Naive thymus-derived CD8-positive, alpha-beta T cell (primary cell): ENCODE measurements at regions not wholly inside any gene's neighbourhood (a gene's known extent, or its start where the extent isn't known, plus 50 kb on each side); places are given as distances from the start of the nearest gene placed in this dataset.
"Not testable (repeated sequence)": the region's sequence is repeated elsewhere in the genome, so short reads cannot be mapped to it uniquely, and the experiment has no call there.

Experiments used
- ATAC-seq, 2 donors: fragments of 150-1000 bp; cut with Tn5 transposase in 1 of 2; sonication (Bioruptor Pico), chemical (Tn5 transposase) in 1 of 2; 1 replicate in 1 of 2; 2 replicates in 1 of 2; pipeline ENCODE4 v1.10.0; 2021; ENCODE audit warnings: mild to moderate bottlenecking in 2 of 2, moderate library complexity in 2 of 2
- POLR2A ChIA-PET: fragments of 350-600 bp; sonication (Branson Sonifier 250); formaldehyde crosslinking; loops from one replicate; lab custom pipeline; 2021; ENCODE audit warnings: antibody characterized with exemption; lab: Charles Lee
- DNase-seq, 10 donors: peaks; one replicate each; pipeline versions ENCODE4 v3.0.0 to v3.0.0-alpha.2; 2020 to 2022
- H3K27ac Mint-ChIP-seq, 10 donors: one replicate each; pipeline ENCODE4 v1.8.0; 2020 to 2022; ENCODE audit warnings: mild to moderate bottlenecking in 10 of 10, mixed read lengths in 10 of 10, moderate library complexity in 4 of 10, inconsistent platforms in 1 of 10
- H3K27me3 Mint-ChIP-seq, 5 donors: one replicate each; pipeline ENCODE4 v1.8.0; 2021 to 2022; ENCODE audit warnings: mixed read lengths in 5 of 5
- H3K36me3 Mint-ChIP-seq, 3 donors: one replicate each; pipeline ENCODE4 v1.8.0; 2020 to 2022; ENCODE audit warnings: mixed read lengths in 3 of 3, mild to moderate bottlenecking in 2 of 3, inconsistent platforms in 1 of 3
- H3K4me1 Mint-ChIP-seq, 4 donors: one replicate each; pipeline ENCODE4 v1.8.0; 2021 to 2022; ENCODE audit warnings: mixed read lengths in 4 of 4
- H3K4me3 Mint-ChIP-seq, 10 donors: one replicate each; pipeline ENCODE4 v1.8.0; 2020 to 2022; ENCODE audit warnings: mild to moderate bottlenecking in 10 of 10, mixed read lengths in 10 of 10, moderate library complexity in 6 of 10, inconsistent platforms in 1 of 10
- H3K9me3 Mint-ChIP-seq, 9 donors: one replicate each; pipeline ENCODE4 v1.8.0; 2020 to 2022; ENCODE audit warnings: mixed read lengths in 9 of 9, mild to moderate bottlenecking in 3 of 9, inconsistent platforms in 1 of 9, moderate library complexity in 1 of 9

- Mint-ChIP-seq H3K4me1 (no peaks in the 10 kb centered on the region), H3K27me3 (peaks cover 0 to 13% (median 1%) of the 10 kb centered on the region in 5 donors), H3K27ac (no peak overlapping the region), H3K36me3 (no peaks in the 10 kb centered on the region), H3K9me3 (no peaks in the 10 kb centered on the region), H3K4me3 (no peak overlapping the region)
- ATAC-seq (no peak), DNase-seq (no peak)
- POLR2A ChIA-PET: no interaction called here
Observed at GRCh38 chr2:59250307-59250677, 1009.2 kb upstream of the FANCL start.

- H3K27me3 Mint-ChIP-seq: peaks cover 0 to 15% (median 0%) of the 10 kb centered on the region in 5 donors
- DNase-seq: no peak
- no peaks in the 10 kb centered on the region for H3K4me1 Mint-ChIP-seq
- H3K4me3 Mint-ChIP-seq: no peak overlapping the region
- no peaks in the 10 kb centered on the region for H3K36me3 Mint-ChIP-seq
- H3K9me3 Mint-ChIP-seq: no peaks in the 10 kb centered on the region
- no peak overlapping the region for H3K27ac Mint-ChIP-seq
- POLR2A ChIA-PET: no interaction called here
- ATAC-seq: no peak
Observed at GRCh38 chr2:59249441-59250306, 1008.5 kb upstream of the FANCL start.

- ATAC-seq (no peak), DNase-seq (no peak)
- Mint-ChIP-seq H3K9me3 (no peaks in the 10 kb centered on the region), H3K36me3 (no peaks in the 10 kb centered on the region), H3K4me1 (no peaks in the 10 kb centered on the region), H3K4me3 (no peak overlapping the region), H3K27ac (no peak overlapping the region), H3K27me3 (peaks cover 0 to 5% (median 0%) of the 10 kb centered on the region in 5 donors)
- POLR2A ChIA-PET: no interaction called here
Observed at GRCh38 chr2:59239146-59239545, 998.0 kb upstream of the FANCL start.

GRCh38 chr2:59237311-59237710 lies 996.2 kb upstream of the FANCL start:
- POLR2A ChIA-PET: no interaction called here
- ATAC-seq (no peak), DNase-seq (no peak)
- Mint-ChIP-seq H3K4me3 (no peak overlapping the region), H3K36me3 (no peaks in the 10 kb centered on the region), H3K27ac (no peak overlapping the region), H3K9me3 (no peaks in the 10 kb centered on the region), H3K4me1 (peaks cover 0 to 2% (median 0%) of the 10 kb centered on the region in 4 donors), H3K27me3 (peaks cover 0 to 5% (median 0%) of the 10 kb centered on the region in 5 donors)

- H3K9me3 Mint-ChIP-seq: no peaks in the 10 kb centered on the region
- H3K4me3 Mint-ChIP-seq: no peak overlapping the region
- ATAC-seq: no peak
Observed at GRCh38 chr2:59236723-59237122, 995.6 kb upstream of the FANCL start.

GRCh38 chr2:59233920-59234319 lies 992.8 kb upstream of the FANCL start:
- no peaks in the 10 kb centered on the region for H3K27me3 Mint-ChIP-seq
- no peaks in the 10 kb centered on the region for H3K9me3 Mint-ChIP-seq
- POLR2A ChIA-PET: no interaction called here

More at GRCh38 chr2:59236723-59237122, 995.6 kb upstream of the FANCL start:
- POLR2A ChIA-PET: no interaction called here
- Mint-ChIP-seq H3K36me3 (no peaks in the 10 kb centered on the region), H3K4me1 (peaks cover 0 to 2% (median 0%) of the 10 kb centered on the region in 4 donors), H3K27me3 (peaks cover 0 to 5% (median 0%) of the 10 kb centered on the region in 5 donors), H3K27ac (no peak overlapping the region)
- no peak for DNase-seq

GRCh38 chr2:59233448-59233847 lies 992.3 kb upstream of the FANCL start:
- H3K27ac Mint-ChIP-seq: no peak overlapping the region
- DNase-seq (no peak), ATAC-seq (no peak)
- no peaks in the 10 kb centered on the region for H3K27me3 Mint-ChIP-seq
- H3K4me1 Mint-ChIP-seq: peaks cover 0 to 2% (median 0%) of the 10 kb centered on the region in 4 donors
- POLR2A ChIA-PET: no interaction called here
- H3K9me3 Mint-ChIP-seq: no peaks in the 10 kb centered on the region
- H3K36me3 Mint-ChIP-seq: no peaks in the 10 kb centered on the region
- no peak overlapping the region for H3K4me3 Mint-ChIP-seq

More at GRCh38 chr2:59233920-59234319, 992.8 kb upstream of the FANCL start:
- no peaks in the 10 kb centered on the region for H3K36me3 Mint-ChIP-seq
- H3K4me3 Mint-ChIP-seq: no peak overlapping the region
- no peak for ATAC-seq
- DNase-seq: no peak
- no peak overlapping the region for H3K27ac Mint-ChIP-seq
- H3K4me1 Mint-ChIP-seq: peaks cover 0 to 2% (median 0%) of the 10 kb centered on the region in 4 donors

GRCh38 chr2:59232394-59233165 lies 991.5 kb upstream of the FANCL start:
- DNase-seq (no peak), ATAC-seq (no peak)
- Mint-ChIP-seq H3K4me1 (peaks cover 0 to 2% (median 0%) of the 10 kb centered on the region in 4 donors), H3K36me3 (no peaks in the 10 kb centered on the region), H3K4me3 (no peak overlapping the region), H3K27me3 (no peaks in the 10 kb centered on the region), H3K27ac (no peak overlapping the region), H3K9me3 (no peaks in the 10 kb centered on the region)
- POLR2A ChIA-PET: no interaction called here

- H3K27me3 Mint-ChIP-seq: peaks cover 0 to 12% (median 0%) of the 10 kb centered on the region in 5 donors
- H3K9me3 Mint-ChIP-seq: peaks cover 0 to 12% (median 0%) of the 10 kb centered on the region in 9 donors
- ATAC-seq, POLR2A ChIA-PET, H3K4me1 Mint-ChIP-seq, H3K36me3 Mint-ChIP-seq, H3K27ac Mint-ChIP-seq, H3K4me3 Mint-ChIP-seq, DNase-seq: not testable (repeated sequence)
Observed at GRCh38 chr2:59226362-59226761, 985.2 kb upstream of the FANCL start.

GRCh38 chr2:59223742-59224141 lies 982.6 kb upstream of the FANCL start:
- POLR2A ChIA-PET: no interaction called here

GRCh38 chr2:59217360-59217759 lies 976.2 kb upstream of the FANCL start:
- peaks cover 0 to 2% (median 0%) of the 10 kb centered on the region in 5 donors for H3K27me3 Mint-ChIP-seq
- no peak for ATAC-seq
- H3K9me3 Mint-ChIP-seq: no peaks in the 10 kb centered on the region
- H3K4me1 Mint-ChIP-seq: no peaks in the 10 kb centered on the region
- no peak overlapping the region for H3K4me3 Mint-ChIP-seq
- POLR2A ChIA-PET: no interaction called here
- H3K27ac Mint-ChIP-seq: no peak overlapping the region
- H3K36me3 Mint-ChIP-seq: no peaks in the 10 kb centered on the region
- no peak for DNase-seq

More at GRCh38 chr2:59223742-59224141, 982.6 kb upstream of the FANCL start:
- ATAC-seq (no peak), DNase-seq (no peak)
- H3K36me3 Mint-ChIP-seq: no peaks in the 10 kb centered on the region
- H3K27me3 Mint-ChIP-seq: peaks cover 0 to 12% (median 0%) of the 10 kb centered on the region in 5 donors
- no peak overlapping the region for H3K4me3 Mint-ChIP-seq
- no peaks in the 10 kb centered on the region for H3K4me1 Mint-ChIP-seq
- H3K9me3 Mint-ChIP-seq: peaks cover 0 to 12% (median 0%) of the 10 kb centered on the region in 9 donors
- H3K27ac Mint-ChIP-seq: no peak overlapping the region

GRCh38 chr2:59206361-59206760 lies 965.2 kb upstream of the FANCL start:
- ATAC-seq: no peak
- no peak overlapping the region for H3K27ac Mint-ChIP-seq
- H3K27me3 Mint-ChIP-seq: no peaks in the 10 kb centered on the region
- no peak for DNase-seq
- no peaks in the 10 kb centered on the region for H3K36me3 Mint-ChIP-seq
- H3K4me1 Mint-ChIP-seq: no peaks in the 10 kb centered on the region
- H3K4me3 Mint-ChIP-seq: no peak overlapping the region
- no peaks in the 10 kb centered on the region for H3K9me3 Mint-ChIP-seq
- POLR2A ChIA-PET: no interaction called here

GRCh38 chr2:59204040-59204439 lies 962.9 kb upstream of the FANCL start:
- ATAC-seq: no peak
- Mint-ChIP-seq H3K27ac (no peak overlapping the region), H3K9me3 (no peaks in the 10 kb centered on the region), H3K4me1 (no peaks in the 10 kb centered on the region), H3K4me3 (no peak overlapping the region), H3K36me3 (no peaks in the 10 kb centered on the region), H3K27me3 (no peaks in the 10 kb centered on the region)
- POLR2A ChIA-PET: no interaction called here
- no peak for DNase-seq
